ENCODE measurements at regions not wholly inside any gene's neighbourhood (a gene's known extent, or its start where the extent isn't known, plus 50 kb on each side); places are given as distances from the start of the nearest gene placed in this dataset.

DNA sequence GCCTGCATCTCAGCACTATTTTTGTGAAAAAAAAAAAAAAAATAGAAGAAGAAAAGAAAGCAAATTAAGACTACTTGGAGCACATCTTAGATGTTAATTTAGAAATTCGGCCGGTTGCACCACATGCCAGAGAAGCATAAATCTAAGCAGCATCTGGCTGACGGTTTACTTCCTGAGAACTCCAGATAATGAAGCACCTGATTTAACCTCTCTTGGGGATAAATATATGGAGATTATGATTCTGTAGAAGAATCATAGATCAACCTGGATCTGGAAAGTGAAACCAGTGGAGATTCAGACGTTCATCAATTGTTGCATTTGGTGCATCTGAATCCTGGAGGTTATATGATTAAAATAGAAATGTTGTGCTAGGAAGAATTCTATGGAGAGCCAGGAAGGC, 102.1 kb upstream of the SH3BP4 start:
- TF ChIP-seq, protein P1, sequence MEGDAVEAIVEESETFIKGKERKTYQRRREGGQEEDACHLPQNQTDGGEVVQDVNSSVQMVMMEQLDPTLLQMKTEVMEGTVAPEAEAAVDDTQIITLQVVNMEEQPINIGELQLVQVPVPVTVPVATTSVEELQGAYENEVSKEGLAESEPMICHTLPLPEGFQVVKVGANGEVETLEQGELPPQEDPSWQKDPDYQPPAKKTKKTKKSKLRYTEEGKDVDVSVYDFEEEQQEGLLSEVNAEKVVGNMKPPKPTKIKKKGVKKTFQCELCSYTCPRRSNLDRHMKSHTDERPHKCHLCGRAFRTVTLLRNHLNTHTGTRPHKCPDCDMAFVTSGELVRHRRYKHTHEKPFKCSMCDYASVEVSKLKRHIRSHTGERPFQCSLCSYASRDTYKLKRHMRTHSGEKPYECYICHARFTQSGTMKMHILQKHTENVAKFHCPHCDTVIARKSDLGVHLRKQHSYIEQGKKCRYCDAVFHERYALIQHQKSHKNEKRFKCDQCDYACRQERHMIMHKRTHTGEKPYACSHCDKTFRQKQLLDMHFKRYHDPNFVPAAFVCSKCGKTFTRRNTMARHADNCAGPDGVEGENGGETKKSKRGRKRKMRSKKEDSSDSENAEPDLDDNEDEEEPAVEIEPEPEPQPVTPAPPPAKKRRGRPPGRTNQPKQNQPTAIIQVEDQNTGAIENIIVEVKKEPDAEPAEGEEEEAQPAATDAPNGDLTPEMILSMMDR (IDR thresholded peaks at IDR 0.05), result no peak
- TF ChIP-seq EP300 (IDR thresholded peaks at IDR 0.05) (no peak), POLR2A (IDR thresholded peaks at IDR 0.05) (no peak), POLR2AphosphoS5 (IDR thresholded peaks at IDR 0.05) (no peak)
